ENCODE measurements at regions not wholly inside any gene's neighbourhood (a gene's known extent, or its start where the extent isn't known, plus 50 kb on each side); places are given as distances from the start of the nearest gene placed in this dataset.

GRCh38 chr4:162684371-162684700 is 482.4 kb downstream of the NAF1 start:
- TF ChIP-seq CTCF (conservative IDR thresholded peaks at IDR 0.05; ENCODE audit: low read length) (no peak), EZH2phosphoT487 (IDR thresholded peaks at IDR 0.05; ENCODE audit: borderline replicate concordance) (no peak)

Measured in Loucy (cell line).